Head of caudate nucleus (tissue), 42 donors: ENCODE measurements at regions not wholly inside any gene's neighbourhood (a gene's known extent, or its start where the extent isn't known, plus 50 kb on each side); places are given as distances from the start of the nearest gene placed in this dataset.

ENCODE experiments used
- DNase-seq, 42 donors: peaks; one replicate each; pipeline versions ENCODE4 v3.0.0 to v3.0.0-alpha.2; 2020 to 2021; ENCODE audit warnings: mixed read lengths in 7 of 42
- intact Hi-C: fragments of 100-400 bp; cut with DNase I; formaldehyde crosslinking; loops from one replicate; pipeline ENCODE4 v1.15.0; 2022

DNA sequence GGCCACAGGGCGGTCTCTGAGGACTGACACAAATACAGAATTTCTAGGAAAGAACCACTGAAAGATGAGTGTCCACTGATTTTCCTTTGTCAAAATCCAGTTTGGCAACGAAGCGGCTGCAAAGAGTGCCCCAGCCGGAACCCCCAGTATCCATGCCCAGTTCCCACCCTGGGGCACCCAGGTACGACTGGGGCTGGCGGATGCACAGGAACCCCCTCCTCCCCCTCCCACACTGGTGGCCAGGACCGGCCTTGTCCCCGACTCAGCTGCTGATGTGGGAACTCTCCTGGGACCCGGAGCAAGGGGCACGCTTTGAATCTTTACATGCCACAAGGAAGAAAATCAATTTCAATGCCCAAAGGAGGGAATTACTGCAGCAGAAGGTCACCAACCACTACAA is 220.8 kb upstream of the ZNF507 start:
- intact Hi-C loops = no loop called here
- DNase-seq = peak in 1 of 42 donors; percentile 32

GRCh38 chr19:32129141-32129540 is 216.3 kb upstream of the ZNF507 start:
- intact Hi-C loops = no loop called here
- DNase-seq = peak in 1 of 42 donors; percentile 14

DNA sequence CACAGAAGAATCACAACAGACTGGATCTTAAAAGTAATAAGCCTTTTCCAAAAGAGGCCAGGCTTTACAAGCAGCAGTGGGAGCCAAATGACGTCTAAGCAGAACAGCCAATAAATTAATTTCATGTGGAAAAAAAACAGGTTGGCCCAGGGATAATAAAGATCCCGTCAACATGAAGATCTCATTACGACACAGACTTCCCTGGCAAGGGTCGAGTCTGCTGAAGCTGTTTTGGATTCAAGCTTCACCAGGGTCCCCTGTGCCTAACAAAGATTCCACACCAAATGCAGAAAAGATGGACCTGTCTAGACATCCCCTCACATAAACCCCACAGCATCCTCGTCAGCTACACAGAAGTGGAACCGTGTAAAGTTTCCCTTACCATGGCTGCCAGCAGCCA is 215.1 kb upstream of the ZNF507 start:
- intact Hi-C loops = no loop called here

DNA sequence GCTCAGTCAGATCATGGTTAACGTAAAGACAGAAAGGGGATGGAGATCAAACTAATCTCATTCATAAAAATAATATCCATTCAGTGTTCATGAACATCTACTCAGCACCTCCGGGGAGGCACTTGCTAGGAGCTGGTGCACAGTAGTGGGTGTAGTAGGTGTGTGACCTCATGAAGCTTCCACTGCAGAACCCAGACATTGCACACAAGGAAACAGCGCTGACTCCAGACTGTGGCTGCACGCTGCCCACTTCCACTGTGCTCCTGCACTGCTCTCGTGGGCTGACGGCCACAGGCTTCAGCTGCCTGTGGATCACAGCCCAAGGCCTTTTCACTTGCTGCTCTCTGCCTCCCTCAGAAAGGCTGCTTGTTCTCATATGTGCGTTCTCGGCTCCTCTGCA is 214.4 kb upstream of the ZNF507 start:
- no peak for DNase-seq
- intact Hi-C loops = no loop called here

More for the DNA sequence above, 215.1 kb upstream of the ZNF507 start:
- DNase-seq = no peak

GRCh38 chr19:32138416-32138815 is 207.0 kb upstream of the ZNF507 start:
- intact Hi-C loops = no loop called here
- DNase-seq = no peak

GRCh38 chr19:32141840-32142511 is 203.4 kb upstream of the ZNF507 start:
- intact Hi-C loops = no loop called here
- DNase-seq = no peak

GRCh38 chr19:32146664-32147063 is 198.7 kb upstream of the ZNF507 start:
- intact Hi-C loops = no loop called here
- DNase-seq = no peak

DNA sequence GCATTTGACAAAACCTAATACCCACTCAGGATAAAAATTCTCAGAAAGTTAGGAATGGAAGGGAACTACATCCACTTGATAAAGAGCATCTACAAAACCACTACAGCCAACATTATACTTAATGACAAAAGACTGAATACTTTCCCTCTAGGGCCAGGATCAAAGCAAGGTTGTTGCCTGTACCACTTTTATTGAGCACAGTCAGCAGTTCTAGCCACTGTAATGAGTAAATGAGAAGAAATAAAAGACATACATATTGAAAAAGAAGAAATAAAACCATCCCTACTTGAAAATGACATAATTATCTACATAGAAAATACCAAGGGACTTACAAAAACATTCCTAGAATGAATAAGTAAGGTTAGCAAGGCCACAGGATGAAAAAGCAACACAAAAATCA is 194.8 kb upstream of the ZNF507 start:
- intact Hi-C loops = no loop called here
- DNase-seq = no peak

DNA sequence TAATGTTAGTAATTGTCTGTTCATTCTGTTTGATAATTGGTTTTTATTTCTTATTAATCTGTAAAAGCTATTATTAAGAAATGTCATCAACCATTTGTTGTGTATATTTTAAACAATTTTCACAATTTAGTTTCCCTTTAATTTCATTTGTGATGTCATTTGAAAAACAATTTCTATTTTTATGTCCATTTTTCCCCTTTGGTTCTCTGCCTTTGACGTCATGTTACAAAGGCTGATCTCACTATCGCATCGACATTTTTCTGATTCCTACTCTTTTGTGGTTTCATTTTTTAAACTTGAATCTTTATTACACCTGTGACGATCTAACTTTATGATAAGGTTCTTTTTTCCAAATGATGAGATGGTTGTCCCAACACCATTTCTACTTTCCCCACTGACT is 191.0 kb upstream of the ZNF507 start:
- intact Hi-C loops = no loop called here

DNA sequence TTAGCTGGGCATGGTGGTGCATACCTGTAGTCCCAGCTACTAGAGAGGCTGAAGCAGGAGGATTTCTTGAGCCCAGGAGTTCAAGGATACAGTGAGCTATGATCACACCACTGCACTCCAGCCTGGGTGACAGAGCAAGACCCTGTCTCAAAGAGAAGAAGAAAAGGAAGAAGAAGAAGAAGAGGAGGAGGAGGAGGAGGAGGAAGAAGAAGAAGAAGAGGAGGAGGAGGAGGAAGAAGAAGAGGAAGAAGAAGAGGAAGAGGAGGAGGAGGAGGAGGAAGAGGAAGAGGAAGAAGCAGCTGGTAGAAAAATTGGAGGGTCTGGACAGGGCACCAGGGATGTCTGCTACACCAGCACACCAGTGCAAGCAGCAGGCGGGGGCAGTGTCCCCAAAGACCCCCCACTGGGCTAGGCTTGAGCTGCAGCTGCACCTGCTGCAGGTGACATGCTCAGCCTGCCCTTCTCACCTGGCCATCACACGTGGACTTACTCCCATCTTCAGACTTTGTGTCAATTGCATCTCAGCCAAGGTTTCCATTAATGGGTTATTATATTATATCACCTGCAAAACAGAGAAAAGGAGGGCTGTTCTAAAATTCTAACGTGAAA is 180.9 kb upstream of the ZNF507 start:
- DNase-seq = peak in 2 of 42 donors; percentile 10 to 14
- intact Hi-C loops = no loop called here

More for the DNA sequence above, 191.0 kb upstream of the ZNF507 start:
- DNase-seq = no peak

- peak in 2 of 42 donors; percentile 14 for DNase-seq
- intact Hi-C loops = no loop called here
Measured at GRCh38 chr19:32165141-32165540, 180.3 kb upstream of the ZNF507 start.

DNA sequence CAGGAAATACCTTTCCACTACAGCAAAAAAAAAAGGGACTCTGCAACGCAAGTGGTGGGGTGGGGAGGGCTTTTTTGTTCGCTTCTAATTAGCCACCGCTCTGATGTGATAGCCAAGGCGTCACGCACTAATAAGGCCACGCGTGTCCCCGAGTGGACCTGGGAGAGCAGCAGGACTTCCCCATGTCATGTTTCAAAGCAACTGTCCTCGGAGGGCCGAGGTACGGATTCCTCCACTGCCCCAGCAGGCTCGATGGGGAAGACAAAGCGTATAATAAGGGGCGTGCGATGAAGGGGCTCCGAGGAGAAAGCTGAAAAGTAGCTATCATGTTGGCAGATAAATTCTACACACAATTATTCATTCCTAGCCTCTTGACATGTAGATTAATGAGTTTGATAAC is 179.7 kb upstream of the ZNF507 start:
- intact Hi-C loops = no loop called here
- DNase-seq = peak in 2 of 42 donors; percentile 12 to 27

- intact Hi-C loops = no loop called here
- DNase-seq = peak in 3 of 42 donors; percentile 1 to 21 (median 20)
Measured at GRCh38 chr19:32166238-32166637, 179.2 kb upstream of the ZNF507 start.

- intact Hi-C loops = no loop called here
- peak in 1 of 42 donors; percentile 18 for DNase-seq
Measured at GRCh38 chr19:32168111-32168510, 177.3 kb upstream of the ZNF507 start.

- intact Hi-C loops = no loop called here
- peak in 1 of 42 donors; percentile 25 for DNase-seq
Measured at GRCh38 chr19:32168606-32169005, 176.8 kb upstream of the ZNF507 start.

GRCh38 chr19:32171719-32172151 is 173.7 kb upstream of the ZNF507 start:
- peak in 2 of 42 donors; percentile 21 to 39 for DNase-seq
- intact Hi-C loops = no loop called here

GRCh38 chr19:32172566-32173160 is 172.7 kb upstream of the ZNF507 start:
- intact Hi-C loops = no loop called here
- peak in 2 of 42 donors; percentile 14 to 16 for DNase-seq

DNA sequence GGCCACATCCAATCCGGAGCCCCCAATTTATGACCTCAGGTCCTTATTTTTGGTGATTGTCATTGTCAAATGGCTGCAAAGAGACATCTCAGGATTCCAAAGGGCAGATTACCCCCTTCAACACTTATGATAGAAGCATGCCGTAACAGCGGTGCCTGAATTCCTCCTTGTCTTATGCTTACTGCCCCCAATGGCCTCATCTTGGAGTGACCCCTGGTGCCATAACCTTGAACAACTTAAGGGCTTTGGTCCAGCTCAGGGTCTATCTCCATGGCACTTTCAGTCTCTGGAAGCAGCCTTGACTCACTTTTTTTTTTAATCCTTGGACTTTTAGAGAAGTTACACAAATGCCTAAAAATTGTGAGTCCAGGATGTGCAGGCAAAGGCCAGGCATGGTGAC is 171.6 kb upstream of the ZNF507 start:
- DNase-seq = peak in 2 of 42 donors; percentile 13 to 15
- intact Hi-C loops = no loop called here

DNA sequence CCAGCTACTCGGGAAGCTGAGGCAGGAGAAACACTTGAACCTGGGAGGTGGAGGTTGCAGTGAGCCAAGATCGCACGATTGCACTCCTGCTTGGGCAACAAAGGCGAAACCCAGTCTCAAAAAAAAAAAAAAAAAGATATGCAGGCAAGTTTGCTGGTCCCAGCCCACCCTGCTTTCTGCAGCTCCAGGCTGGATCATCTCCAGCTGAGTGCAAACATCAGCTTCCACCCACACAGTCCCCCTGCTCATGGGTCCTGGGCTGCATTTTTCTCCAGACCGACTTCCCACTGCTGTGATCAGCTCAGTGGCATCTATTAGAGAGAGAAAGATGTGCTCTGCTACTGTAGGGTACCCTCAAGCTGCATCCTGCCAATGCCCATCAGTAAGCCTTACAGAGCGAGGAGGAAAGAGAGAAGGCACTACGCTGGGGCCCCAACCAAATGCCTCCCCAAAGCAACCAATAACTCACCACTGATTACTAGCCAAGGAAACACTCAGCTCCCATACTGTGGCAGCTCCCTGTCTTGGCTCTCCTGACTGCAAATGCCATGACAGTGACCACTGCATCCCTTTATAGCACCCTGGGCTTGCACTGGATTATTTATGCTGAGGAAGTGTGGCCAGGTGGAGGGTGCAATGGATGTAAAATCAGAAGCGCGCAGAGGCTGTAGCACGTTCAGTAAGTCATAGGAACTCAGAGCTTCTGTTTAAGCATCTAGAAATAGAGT is 170.9 kb upstream of the ZNF507 start:
- intact Hi-C loops = no loop called here
- peak in 4 of 42 donors; percentile 1 to 31 (median 12) for DNase-seq

DNA sequence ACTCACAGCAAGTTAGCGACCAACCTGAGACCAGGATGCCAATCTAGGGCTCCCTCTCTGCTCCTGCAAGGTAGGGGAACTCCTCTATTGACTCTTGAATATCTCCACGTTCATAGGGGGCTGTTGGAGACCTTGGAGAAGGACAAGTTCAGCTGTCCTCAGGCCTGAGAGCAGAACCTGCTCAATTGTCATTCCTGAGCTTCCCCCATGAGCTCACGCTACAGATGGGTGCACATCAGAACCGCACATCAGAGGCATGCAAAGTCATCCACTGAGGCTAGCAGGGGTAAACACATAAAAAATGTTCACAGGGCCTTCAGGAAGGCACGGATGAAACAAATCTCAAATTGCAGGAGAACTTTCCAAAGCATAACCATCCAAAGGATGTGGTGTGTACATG is 168.8 kb upstream of the ZNF507 start:
- intact Hi-C loops = no loop called here
- DNase-seq = peak in 4 of 42 donors; percentile 1 to 6 (median 2)
